Activated T-helper 17 cell treated with anti-CD3 and anti-CD28 coated beads, Interleukin-2, amount 50 U/mL, for 72 hours (primary cell): ENCODE measurements at regions not wholly inside any gene's neighbourhood (a gene's known extent, or its start where the extent isn't known, plus 50 kb on each side); places are given as distances from the start of the nearest gene placed in this dataset.

Experiments used
- ATAC-seq: fragments of 150-1000 bp; cut with Tn5 transposase; replicated peaks from 2 replicates; pipeline ENCODE4 v1.10.0; 2021; ENCODE audit warnings: mild to moderate bottlenecking, moderate library complexity
- H3K27ac Mint-ChIP-seq: one replicate; pipeline ENCODE4 v1.8.0; 2022; ENCODE audit warnings: mixed read lengths
- H3K27me3 Mint-ChIP-seq: one replicate; pipeline ENCODE4 v1.8.0; 2022; ENCODE audit warnings: mixed read lengths
- H3K36me3 Mint-ChIP-seq: one replicate; pipeline ENCODE4 v1.8.0; 2022; ENCODE audit warnings: low read depth, mild to moderate bottlenecking, mixed read lengths
- H3K4me1 Mint-ChIP-seq: one replicate; pipeline ENCODE4 v1.8.0; 2022; ENCODE audit warnings: mixed read lengths
- H3K4me3 Mint-ChIP-seq: one replicate; pipeline ENCODE4 v1.8.0; 2022; ENCODE audit warnings: mild to moderate bottlenecking, mixed read lengths
- H3K9me3 Mint-ChIP-seq: one replicate; pipeline ENCODE4 v1.8.0; 2022; ENCODE audit warnings: mixed read lengths

GRCh38 chr17:77299256-77300015, 158.7 kb downstream of the SEC14L1 start:
- Mint-ChIP-seq H3K27me3 (no peaks in the 10 kb centered on the region), H3K4me1 (peaks cover 5% of the 10 kb centered on the region)

DNA sequence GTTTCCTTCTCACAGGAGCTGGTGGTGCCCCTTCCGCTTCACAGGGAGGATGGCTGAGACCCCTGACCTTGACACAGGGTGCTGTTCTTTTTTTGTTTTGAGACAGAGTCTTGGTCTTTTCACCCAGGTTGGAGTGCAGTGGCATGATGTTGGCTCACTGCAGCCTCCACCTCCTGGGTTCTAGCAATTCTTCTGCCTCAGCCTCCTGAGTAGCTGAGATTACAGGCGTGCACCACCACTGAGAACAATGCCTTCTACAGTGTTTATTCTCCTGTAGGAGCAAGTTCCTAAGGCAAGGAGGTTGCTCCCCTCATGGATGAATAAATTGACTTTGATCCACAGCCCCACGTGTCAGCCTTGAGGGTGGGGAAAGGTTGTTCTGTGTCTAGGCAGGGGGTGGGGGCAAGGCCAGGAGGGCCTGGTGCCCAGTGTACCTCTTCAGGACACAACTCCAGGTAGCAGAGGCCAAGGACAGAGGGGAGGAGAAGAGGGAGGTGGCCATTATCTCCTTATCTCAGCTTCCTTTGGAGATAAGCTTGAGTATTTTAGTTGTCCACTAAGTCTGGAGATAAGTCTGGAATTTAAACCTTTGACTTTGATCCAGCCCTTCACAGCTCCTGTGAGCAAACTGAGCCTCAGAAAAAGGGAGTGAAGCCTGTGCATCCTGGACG, 159.4 kb downstream of the SEC14L1 start:
- Mint-ChIP-seq H3K27me3 (no peaks in the 10 kb centered on the region), H3K27ac (no peak overlapping the region), H3K4me1 (peaks cover 5% of the 10 kb centered on the region), H3K9me3 (no peaks in the 10 kb centered on the region), H3K36me3 (no peaks in the 10 kb centered on the region), H3K4me3 (no peak overlapping the region)
- ATAC-seq = no peak

More at GRCh38 chr17:77299256-77300015, 158.7 kb downstream of the SEC14L1 start:
- ATAC-seq = no peak
- no peaks in the 10 kb centered on the region for H3K36me3 Mint-ChIP-seq
- H3K9me3 Mint-ChIP-seq = no peaks in the 10 kb centered on the region
- H3K27ac Mint-ChIP-seq = no peak overlapping the region
- H3K4me3 Mint-ChIP-seq = no peak overlapping the region

DNA sequence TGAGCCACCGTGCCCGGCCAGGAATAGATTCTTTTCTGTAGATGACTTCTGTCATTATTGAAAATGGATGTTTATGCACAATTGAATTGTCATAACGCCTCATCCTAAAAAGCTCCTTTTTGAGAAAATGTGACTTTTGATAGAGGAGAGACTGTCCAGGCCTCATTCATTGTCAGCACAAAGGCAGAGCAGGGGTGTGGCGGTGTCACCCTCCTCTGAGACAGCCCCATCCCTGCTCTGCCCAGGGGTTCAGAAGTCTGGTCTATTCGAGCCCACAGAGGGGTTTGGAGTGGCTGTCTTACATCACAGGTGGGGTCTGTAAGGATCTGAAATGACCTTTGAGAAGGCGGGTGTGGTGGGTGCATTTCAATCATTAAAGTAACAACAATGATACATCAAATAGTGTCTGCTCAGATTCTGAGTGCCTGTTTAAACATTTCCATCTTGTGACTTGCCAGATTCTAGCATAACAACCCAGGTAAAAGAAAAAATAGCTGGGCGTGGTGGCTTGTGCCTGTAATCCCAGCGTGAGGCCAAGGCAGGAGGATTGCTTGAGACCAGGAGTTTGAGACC, 161.0 kb downstream of the SEC14L1 start:
- Mint-ChIP-seq H3K27ac (no peak overlapping the region), H3K9me3 (no peaks in the 10 kb centered on the region), H3K36me3 (no peaks in the 10 kb centered on the region), H3K27me3 (no peaks in the 10 kb centered on the region), H3K4me3 (no peak overlapping the region), H3K4me1 (peaks cover 5% of the 10 kb centered on the region)
- ATAC-seq = no peak

GRCh38 chr17:77302682-77303081, 161.9 kb downstream of the SEC14L1 start:
- Mint-ChIP-seq H3K27me3 (no peaks in the 10 kb centered on the region), H3K27ac (no peak overlapping the region), H3K36me3 (no peaks in the 10 kb centered on the region), H3K9me3 (no peaks in the 10 kb centered on the region), H3K4me3 (no peak overlapping the region), H3K4me1 (peaks cover 2% of the 10 kb centered on the region)
- ATAC-seq = no peak

DNA sequence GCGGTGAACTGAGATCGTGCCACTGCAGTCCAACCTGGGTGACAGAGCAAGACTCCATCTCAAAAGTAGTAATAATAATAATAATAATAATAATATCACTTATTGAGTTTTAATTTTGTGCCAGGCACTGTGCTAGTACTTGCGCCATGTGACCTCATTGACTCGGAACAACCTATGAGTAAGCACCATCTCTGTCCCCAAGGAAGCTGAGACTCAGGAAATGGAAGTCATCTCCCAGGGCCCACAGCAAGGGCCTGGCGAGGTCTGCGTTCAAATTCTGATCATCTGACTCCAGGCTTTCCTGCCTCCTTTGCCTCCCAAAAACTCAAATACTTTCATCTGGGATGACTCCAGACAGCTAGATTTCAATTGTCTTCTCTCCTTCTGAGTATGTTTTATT, 162.9 kb downstream of the SEC14L1 start:
- Mint-ChIP-seq H3K4me1 (no peaks in the 10 kb centered on the region), H3K4me3 (no peak overlapping the region), H3K27ac (no peak overlapping the region), H3K36me3 (no peaks in the 10 kb centered on the region), H3K9me3 (no peaks in the 10 kb centered on the region), H3K27me3 (no peaks in the 10 kb centered on the region)
- ATAC-seq = no peak

DNA sequence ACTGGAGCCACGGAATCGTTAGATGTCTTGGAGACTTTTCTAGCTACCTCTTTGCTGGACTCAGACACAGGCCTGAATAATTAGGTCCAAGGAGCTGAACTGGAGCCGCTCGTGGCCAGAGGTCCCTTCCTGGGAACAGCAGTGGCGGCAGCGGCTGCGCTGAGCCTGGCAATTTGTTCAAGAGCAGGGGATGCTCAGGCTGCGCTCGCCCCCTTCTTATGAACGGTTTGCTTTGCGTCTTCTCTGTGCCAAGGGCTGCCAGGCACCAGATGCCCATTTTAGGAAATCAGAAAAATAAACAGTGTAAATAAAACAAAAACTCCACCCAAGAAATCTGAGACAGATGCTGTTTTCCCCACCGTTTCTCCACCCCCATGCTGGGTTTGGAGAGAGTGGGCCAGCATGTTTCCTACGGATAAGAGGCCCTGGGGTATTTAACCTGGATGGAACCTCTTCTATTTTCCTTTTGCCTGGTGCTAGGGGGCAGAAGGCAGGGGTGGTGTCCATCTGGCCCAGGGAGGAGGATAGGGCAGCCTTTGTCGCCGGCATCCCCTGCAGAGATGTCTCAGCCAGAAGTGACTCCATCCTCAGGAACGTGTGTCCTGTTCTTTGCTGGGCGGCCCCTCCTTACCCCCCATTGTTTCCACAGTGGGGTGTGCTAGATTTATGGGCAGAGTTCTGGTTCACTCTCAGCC, 163.4 kb downstream of the SEC14L1 start:
- H3K4me3 Mint-ChIP-seq = no peak overlapping the region
- no peaks in the 10 kb centered on the region for H3K4me1 Mint-ChIP-seq
- H3K27me3 Mint-ChIP-seq = no peaks in the 10 kb centered on the region
- no peaks in the 10 kb centered on the region for H3K36me3 Mint-ChIP-seq
- ATAC-seq = no peak
- H3K27ac Mint-ChIP-seq = no peak overlapping the region
- H3K9me3 Mint-ChIP-seq = no peaks in the 10 kb centered on the region

DNA sequence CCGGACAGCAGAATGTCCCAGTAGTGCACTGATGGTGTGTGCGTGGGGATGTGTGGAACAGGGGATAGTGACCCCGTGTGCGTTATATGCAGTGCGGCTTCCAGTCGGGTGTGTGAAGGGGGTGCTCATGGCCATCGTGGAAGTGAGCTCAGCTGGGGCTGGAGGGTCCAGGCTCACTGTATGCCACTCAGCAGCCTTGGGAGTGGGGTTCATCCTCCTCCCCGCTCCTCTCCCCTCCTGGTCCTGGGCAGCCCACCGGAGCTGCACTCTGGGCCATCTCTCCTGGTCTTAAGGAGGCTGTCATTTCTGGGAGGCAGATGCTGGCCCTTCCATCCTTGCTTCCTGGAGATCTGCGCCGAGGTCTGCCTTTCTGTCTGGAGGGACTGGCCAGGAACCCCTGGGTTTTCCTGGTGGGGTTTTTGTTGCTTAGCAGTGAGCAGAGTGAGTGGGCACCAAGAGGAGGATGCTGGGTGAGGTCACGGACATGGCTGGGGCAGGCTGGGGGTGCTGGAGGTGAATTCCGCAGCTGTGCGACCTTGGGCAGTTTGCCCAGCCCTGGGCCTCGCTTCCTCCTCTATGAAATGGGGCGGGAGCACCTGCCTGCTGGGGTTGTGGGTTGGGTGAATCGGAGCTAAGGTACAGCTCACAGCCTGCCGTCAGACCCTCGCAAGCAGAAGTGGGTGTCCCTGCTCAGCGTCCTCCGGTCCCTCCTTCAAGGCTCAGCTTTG, 164.1 kb downstream of the SEC14L1 start:
- no peak overlapping the region for H3K4me3 Mint-ChIP-seq
- no peak for ATAC-seq

GRCh38 chr17:77306048-77306789, 165.4 kb downstream of the SEC14L1 start:
- H3K4me1 Mint-ChIP-seq = no peaks in the 10 kb centered on the region
- H3K9me3 Mint-ChIP-seq = no peaks in the 10 kb centered on the region
- no peak overlapping the region for H3K27ac Mint-ChIP-seq
- no peaks in the 10 kb centered on the region for H3K36me3 Mint-ChIP-seq
- no peaks in the 10 kb centered on the region for H3K27me3 Mint-ChIP-seq
- no peak overlapping the region for H3K4me3 Mint-ChIP-seq
- no peak for ATAC-seq

More for the DNA sequence above, 164.1 kb downstream of the SEC14L1 start:
- no peaks in the 10 kb centered on the region for H3K36me3 Mint-ChIP-seq
- H3K27me3 Mint-ChIP-seq = no peaks in the 10 kb centered on the region
- no peak overlapping the region for H3K27ac Mint-ChIP-seq
- H3K9me3 Mint-ChIP-seq = no peaks in the 10 kb centered on the region
- no peaks in the 10 kb centered on the region for H3K4me1 Mint-ChIP-seq

GRCh38 chr17:77306790-77307478, 166.2 kb downstream of the SEC14L1 start:
- H3K4me1 Mint-ChIP-seq = no peaks in the 10 kb centered on the region
- H3K9me3 Mint-ChIP-seq = no peaks in the 10 kb centered on the region
- no peaks in the 10 kb centered on the region for H3K27me3 Mint-ChIP-seq
- H3K27ac Mint-ChIP-seq = no peak overlapping the region
- ATAC-seq = no peak
- H3K36me3 Mint-ChIP-seq = no peaks in the 10 kb centered on the region
- H3K4me3 Mint-ChIP-seq = no peak overlapping the region

- Mint-ChIP-seq H3K4me1 (no peaks in the 10 kb centered on the region), H3K9me3 (no peaks in the 10 kb centered on the region), H3K27ac (no peak overlapping the region), H3K27me3 (no peaks in the 10 kb centered on the region), H3K36me3 (no peaks in the 10 kb centered on the region), H3K4me3 (no peak overlapping the region)
- no peak for ATAC-seq
Observed at GRCh38 chr17:77307479-77308198, 166.9 kb downstream of the SEC14L1 start.

DNA sequence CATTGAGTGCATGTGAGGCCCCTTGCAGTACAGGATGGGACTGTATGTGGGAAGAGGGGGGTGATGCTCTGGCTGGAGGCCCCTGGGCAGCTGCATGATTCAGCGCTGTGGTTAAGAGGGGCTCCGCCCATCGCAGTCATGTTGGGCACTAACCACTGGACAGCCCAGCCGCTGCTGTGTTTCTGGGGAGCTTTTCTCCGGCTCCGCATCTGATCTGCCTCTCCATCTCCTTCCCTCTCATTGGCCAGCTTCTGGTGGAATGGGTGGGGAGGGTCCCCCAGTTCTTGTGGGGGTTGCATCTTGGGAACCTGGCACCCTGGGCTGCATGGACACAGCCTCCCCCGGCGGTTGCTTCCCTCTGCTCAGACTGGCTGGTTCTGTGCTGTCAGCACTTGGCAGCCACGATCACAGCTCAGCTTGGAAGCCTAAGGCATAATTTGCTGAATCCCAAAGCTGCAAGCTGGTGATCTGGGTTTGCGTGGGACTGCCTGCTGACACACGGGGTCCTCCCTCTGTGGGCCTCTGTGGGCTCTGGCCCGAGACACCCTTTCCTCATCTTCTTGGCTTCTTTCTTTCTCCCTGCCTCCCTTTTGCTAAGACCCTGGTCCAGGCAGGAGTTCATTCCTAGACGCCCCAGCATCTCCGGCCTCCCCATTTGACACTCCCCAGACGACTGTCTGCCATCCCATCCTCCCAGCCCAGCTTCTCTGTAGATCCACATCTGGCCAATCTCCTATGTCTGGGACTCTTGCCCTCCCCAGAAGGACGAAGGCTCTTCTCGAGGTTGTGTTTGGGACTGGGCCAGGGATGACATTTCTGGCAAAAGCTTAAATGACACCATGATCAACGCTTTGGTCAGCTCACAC, 168.3 kb downstream of the SEC14L1 start:
- Mint-ChIP-seq H3K36me3 (no peaks in the 10 kb centered on the region), H3K27me3 (no peaks in the 10 kb centered on the region), H3K4me1 (no peaks in the 10 kb centered on the region), H3K27ac (no peak overlapping the region), H3K4me3 (no peak overlapping the region), H3K9me3 (no peaks in the 10 kb centered on the region)
- ATAC-seq = no peak

DNA sequence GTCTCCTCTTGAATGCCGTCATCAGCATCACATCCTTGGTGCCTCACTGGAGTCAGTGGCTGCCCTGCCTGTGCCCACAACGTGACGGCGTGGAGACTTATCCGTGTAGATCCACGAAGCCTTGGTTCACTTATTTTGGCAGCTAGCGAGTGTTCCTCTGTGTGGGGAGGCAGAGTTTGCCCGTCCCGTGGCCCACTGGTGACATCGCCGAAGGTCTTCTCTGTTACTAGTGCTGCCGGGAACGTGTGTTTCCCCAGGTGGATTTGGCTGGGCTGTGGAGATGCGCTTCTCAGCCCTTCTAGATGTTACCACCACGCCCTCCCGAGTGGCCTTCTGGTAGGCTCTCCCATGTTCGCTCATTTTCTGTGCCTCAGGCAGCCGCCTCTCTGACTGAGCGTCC, 169.6 kb downstream of the SEC14L1 start:
- H3K4me1 Mint-ChIP-seq = no peaks in the 10 kb centered on the region
- no peak overlapping the region for H3K4me3 Mint-ChIP-seq
- no peaks in the 10 kb centered on the region for H3K36me3 Mint-ChIP-seq
- H3K9me3 Mint-ChIP-seq = no peaks in the 10 kb centered on the region
- no peak overlapping the region for H3K27ac Mint-ChIP-seq
- no peaks in the 10 kb centered on the region for H3K27me3 Mint-ChIP-seq
- no peak for ATAC-seq
